Breast epithelium (tissue), 4 donors: ENCODE measurements at regions not wholly inside any gene's neighbourhood (a gene's known extent, or its start where the extent isn't known, plus 50 kb on each side); places are given as distances from the start of the nearest gene placed in this dataset.

Experiments used
- DNase-seq, 2 donors: peaks; one replicate each; pipeline ENCODE4 v3.0.0-alpha.2; 2019; ENCODE audit warnings: low spot score in 2 of 2
- H3K27ac ChIP-seq, 2 donors: fragments of 200-600 bp; sonication (generic) in 1 of 2; one replicate each; pipeline ENCODE4 v1.5.1; 2016 to 2019; ENCODE audit warnings: mild to moderate bottlenecking in 1 of 2
- H3K27me3 ChIP-seq, 2 donors: fragments of 200-600 bp; sonication (generic) in 1 of 2; one replicate each; pipeline versions ENCODE4 v1.5.1 to v1.6.0; 2017 to 2019; ENCODE audit warnings: control low read depth in 1 of 2, mild to moderate bottlenecking in 1 of 2
- H3K36me3 ChIP-seq: fragments of 200-600 bp; one replicate; pipeline ENCODE4 v1.5.1; 2019
- H3K4me1 ChIP-seq, 2 donors: fragments of 200-600 bp; sonication (generic); one replicate each; pipeline ENCODE4 v1.5.1; 2016 to 2019; ENCODE audit warnings: control low read depth in 1 of 2
- H3K4me3 ChIP-seq, 3 donors: fragments of 200-600 bp; sonication (generic); 1 replicate in 2 of 3; 2 replicates in 1 of 3; pipeline ENCODE4 v1.5.1; 2016 to 2019; ENCODE audit warnings: mild to moderate bottlenecking in 3 of 3, moderate library complexity in 2 of 3
- H3K9me3 ChIP-seq, 2 donors: fragments of 200-600 bp; sonication (generic) in 1 of 2; one replicate each; pipeline ENCODE4 v1.5.1; 2016 to 2019; ENCODE audit warnings: control low read depth in 1 of 2
- POLR2A ChIP-seq: fragments of 450-650 bp; IDR thresholded peaks from one replicate; pipeline ENCODE4 v1.6.1; 2016; ENCODE audit warnings: antibody characterized with exemption, mild to moderate bottlenecking, moderate library complexity
- POLR2AphosphoS5 ChIP-seq, 3 donors: sonication (generic); formaldehyde crosslinking; IDR thresholded peaks; one replicate each; pipeline ENCODE4 v1.6.1; 2017; ENCODE audit warnings: antibody characterized with exemption in 3 of 3
- intact Hi-C: fragments of 100-400 bp; cut with DNase I; formaldehyde crosslinking; loops from one replicate; pipeline ENCODE4 v1.15.1; 2023; ENCODE audit warnings: low total_unique reads
- TF ChIP-seq, protein P1 (sequence below), 3 donors: fragments of 450-650 bp; IDR thresholded peaks; one replicate each; pipeline ENCODE4 v1.5.1; 2016 to 2017; ENCODE audit warnings: antibody characterized with exemption in 3 of 3, mild to moderate bottlenecking in 3 of 3, moderate library complexity in 3 of 3

DNA sequence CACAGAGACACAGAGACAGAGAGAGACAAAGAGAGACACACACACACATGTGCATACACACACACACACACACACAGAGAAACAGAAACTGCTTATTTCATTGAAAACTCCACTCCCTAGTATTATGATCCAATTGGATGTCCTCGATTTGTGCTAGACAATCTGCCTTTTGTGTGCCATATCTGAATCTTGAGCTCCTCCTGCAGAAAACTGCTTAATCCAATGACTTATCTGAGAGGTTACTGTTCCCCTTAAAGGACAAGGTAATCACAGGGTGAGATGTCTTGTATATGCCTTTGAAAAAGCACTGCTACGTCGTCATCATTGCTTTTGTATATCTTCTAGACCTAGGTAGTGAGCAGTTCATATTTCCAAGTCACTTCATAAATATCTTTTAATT is 371.5 kb downstream of the LRIG3 start:
- intact Hi-C loops, result no loop called here
- Histone ChIP-seq H3K4me3 (no peak overlapping the region), H3K27me3 (no peaks in the 10 kb centered on the region), H3K4me1 (no peaks in the 10 kb centered on the region), H3K36me3 (no peaks in the 10 kb centered on the region), H3K9me3 (no peaks in the 10 kb centered on the region), H3K27ac (no peak overlapping the region)
- no peak for DNase-seq
- TF ChIP-seq POLR2A (no peak), POLR2AphosphoS5 (IDR thresholded peaks at IDR 0.05) (no peak)
- TF ChIP-seq, protein P1, sequence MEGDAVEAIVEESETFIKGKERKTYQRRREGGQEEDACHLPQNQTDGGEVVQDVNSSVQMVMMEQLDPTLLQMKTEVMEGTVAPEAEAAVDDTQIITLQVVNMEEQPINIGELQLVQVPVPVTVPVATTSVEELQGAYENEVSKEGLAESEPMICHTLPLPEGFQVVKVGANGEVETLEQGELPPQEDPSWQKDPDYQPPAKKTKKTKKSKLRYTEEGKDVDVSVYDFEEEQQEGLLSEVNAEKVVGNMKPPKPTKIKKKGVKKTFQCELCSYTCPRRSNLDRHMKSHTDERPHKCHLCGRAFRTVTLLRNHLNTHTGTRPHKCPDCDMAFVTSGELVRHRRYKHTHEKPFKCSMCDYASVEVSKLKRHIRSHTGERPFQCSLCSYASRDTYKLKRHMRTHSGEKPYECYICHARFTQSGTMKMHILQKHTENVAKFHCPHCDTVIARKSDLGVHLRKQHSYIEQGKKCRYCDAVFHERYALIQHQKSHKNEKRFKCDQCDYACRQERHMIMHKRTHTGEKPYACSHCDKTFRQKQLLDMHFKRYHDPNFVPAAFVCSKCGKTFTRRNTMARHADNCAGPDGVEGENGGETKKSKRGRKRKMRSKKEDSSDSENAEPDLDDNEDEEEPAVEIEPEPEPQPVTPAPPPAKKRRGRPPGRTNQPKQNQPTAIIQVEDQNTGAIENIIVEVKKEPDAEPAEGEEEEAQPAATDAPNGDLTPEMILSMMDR (IDR thresholded peaks at IDR 0.05), result no peak

DNA sequence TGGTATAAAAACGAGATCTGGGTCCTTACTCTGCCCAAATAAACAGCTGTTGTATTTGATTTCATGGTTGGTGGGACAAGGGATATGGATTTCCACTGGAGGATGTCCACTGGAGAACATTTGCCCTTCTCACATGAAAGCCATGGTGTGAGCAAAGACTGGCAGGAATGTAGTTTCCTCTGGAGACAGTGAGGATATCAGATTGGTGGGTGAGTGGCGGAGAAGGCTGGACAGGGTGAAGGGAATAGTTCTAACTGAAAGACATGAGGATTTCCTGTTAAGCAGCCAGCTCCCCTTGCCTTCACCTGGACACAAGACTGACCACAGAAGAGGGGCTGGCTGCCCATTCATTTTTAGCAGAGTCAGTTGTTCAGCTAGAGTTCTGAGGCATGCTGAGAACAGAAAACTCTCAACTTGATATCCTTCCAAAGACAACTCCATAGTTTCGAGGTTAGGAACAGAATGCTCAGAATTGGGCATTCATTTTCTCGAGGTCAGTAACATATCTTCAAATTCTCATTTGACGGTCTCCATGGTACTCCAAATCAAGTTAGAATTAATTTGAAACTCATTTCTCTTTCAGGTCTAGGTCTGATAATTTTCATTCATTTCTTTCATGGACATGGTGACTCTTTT is 365.7 kb downstream of the LRIG3 start:
- H3K27me3 ChIP-seq, result no peaks in the 10 kb centered on the region
- no peak overlapping the region for H3K27ac ChIP-seq
- H3K4me1 ChIP-seq, result no peaks in the 10 kb centered on the region
- intact Hi-C loops, result no loop called here
- no peaks in the 10 kb centered on the region for H3K9me3 ChIP-seq
- no peak for DNase-seq
- no peak overlapping the region for H3K4me3 ChIP-seq
- H3K36me3 ChIP-seq, result no peaks in the 10 kb centered on the region
- TF ChIP-seq, protein P1 (IDR thresholded peaks at IDR 0.05), result no peak
- no peak for TF ChIP-seq POLR2A
- TF ChIP-seq POLR2AphosphoS5 (IDR thresholded peaks at IDR 0.05), result no peak

DNA sequence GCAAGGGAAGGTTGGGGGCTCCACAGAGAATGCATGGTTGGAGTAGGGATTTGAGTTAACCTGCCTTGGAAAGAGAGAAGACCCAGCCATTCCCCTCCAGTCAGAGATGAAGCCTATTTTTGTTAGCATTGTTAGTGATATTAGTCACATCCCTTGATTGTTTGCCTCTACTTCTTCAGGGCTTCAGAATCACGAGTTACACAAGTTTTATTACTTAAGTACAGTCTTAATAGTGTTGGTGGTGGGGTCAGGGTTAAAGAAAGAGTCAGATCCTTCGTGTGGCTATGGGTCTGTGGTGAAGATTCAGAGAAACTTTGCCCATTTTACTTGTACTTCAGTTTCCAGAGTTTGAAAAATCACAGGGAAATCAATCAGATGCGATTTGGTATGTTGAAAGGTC is 363.1 kb downstream of the LRIG3 start:
- H3K4me1 ChIP-seq, result no peaks in the 10 kb centered on the region
- no peak overlapping the region for H3K27ac ChIP-seq
- intact Hi-C loops, result no loop called here
- DNase-seq, result no peak
- no peak overlapping the region for H3K4me3 ChIP-seq
- H3K27me3 ChIP-seq, result no peaks in the 10 kb centered on the region
- no peaks in the 10 kb centered on the region for H3K9me3 ChIP-seq
- no peaks in the 10 kb centered on the region for H3K36me3 ChIP-seq
- no peak for TF ChIP-seq POLR2AphosphoS5 (IDR thresholded peaks at IDR 0.05)
- TF ChIP-seq, protein P1 (IDR thresholded peaks at IDR 0.05), result no peak
- no peak for TF ChIP-seq POLR2A

DNA sequence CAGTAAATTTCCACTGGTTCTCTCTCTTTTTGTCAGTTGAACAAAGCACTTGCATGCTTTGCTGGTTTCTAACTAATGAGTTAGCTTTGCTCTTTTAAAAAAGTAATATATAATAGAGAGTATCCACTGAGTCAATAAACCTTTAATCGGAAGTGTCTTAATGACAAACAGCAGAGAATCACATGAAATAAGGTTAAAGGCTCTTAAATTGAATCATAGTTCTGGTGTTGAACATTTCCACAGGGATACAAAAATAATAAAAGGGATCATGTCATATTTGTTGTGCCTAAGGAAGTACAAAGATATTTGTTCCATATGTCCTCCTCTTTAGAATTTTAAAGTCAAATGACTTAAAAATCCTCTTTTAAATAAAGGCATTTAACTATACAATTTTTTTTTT is 362.6 kb downstream of the LRIG3 start:
- Histone ChIP-seq H3K27ac (no peak overlapping the region), H3K9me3 (no peaks in the 10 kb centered on the region), H3K36me3 (no peaks in the 10 kb centered on the region), H3K4me1 (no peaks in the 10 kb centered on the region), H3K27me3 (no peaks in the 10 kb centered on the region), H3K4me3 (no peak overlapping the region)
- no peak for DNase-seq
- TF ChIP-seq POLR2A, result no peak
- TF ChIP-seq POLR2AphosphoS5 (IDR thresholded peaks at IDR 0.05), result no peak
- TF ChIP-seq, protein P1 (IDR thresholded peaks at IDR 0.05), result no peak
- intact Hi-C loops, result no loop called here

DNA sequence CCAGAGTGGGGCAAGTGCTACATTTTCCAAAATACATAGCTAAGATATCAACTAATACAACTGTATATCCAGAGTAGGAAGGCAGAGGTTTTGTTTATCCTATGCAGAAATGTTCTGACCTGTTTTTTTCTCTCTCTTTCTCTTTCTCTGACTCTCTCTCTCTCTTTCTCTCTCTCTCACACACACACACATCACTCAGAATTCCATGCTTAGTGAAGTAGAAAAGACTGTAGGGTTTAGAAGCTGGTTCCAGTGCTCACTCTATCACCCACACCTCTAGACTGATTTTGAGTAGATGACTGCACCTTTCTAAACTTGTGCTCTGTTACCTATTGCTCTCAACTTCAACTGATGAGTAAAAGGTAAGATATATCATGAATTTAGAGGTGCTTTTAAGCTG is 356.7 kb downstream of the LRIG3 start:
- Histone ChIP-seq H3K4me1 (no peaks in the 10 kb centered on the region), H3K4me3 (no peak overlapping the region), H3K36me3 (no peaks in the 10 kb centered on the region), H3K27ac (no peak overlapping the region), H3K9me3 (no peaks in the 10 kb centered on the region), H3K27me3 (no peaks in the 10 kb centered on the region)
- TF ChIP-seq, protein P1 (IDR thresholded peaks at IDR 0.05), result no peak
- TF ChIP-seq POLR2AphosphoS5 (IDR thresholded peaks at IDR 0.05), result no peak
- no peak for TF ChIP-seq POLR2A
- intact Hi-C loops, result no loop called here
- DNase-seq, result no peak
